ENCODE measurements at regions not wholly inside any gene's neighbourhood (a gene's known extent, or its start where the extent isn't known, plus 50 kb on each side); places are given as distances from the start of the nearest gene placed in this dataset.
A peak's percentile ranks its signal among the peaks of the same experiment; 100 is the strongest.

DNA sequence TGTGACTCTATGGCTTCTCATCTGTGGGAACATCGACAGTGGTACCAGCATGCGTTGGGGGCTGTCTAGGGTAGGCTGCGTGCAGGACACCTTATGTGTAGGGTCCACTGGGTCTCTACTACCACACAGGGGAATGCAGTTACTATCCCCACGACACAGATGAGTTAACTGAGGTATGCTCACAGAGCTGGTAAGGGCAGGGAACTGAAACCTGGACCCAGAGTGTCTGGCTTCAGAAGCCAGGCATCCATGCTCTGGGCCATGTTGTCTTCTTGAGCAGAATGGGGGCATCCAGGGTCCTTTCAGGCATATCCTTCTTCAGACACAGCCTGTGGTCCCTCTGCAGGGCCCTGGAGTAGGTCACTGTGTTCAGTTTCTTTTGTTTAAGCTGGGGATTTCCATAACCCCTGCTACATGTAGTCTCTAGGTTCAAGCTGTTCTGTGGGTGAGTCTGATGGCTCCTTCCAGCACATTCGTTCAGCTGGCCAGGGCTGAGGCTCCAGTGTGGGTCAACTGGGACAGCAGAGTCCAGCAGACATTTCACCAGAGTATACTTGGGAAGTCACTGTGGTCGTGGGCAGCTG, 148.8 kb downstream of the GADD45G start:
- WGBS, 2 donors: 85 to 94% methylated on average over 6 of the region's 6 CpGs
- no peak overlapping the region for H3K27ac ChIP-seq (ENCODE audit: low read depth in 1 of 2, low read length in 1 of 2)
- H3K36me3 ChIP-seq (ENCODE audit: control insufficient read depth in 4 of 4, insufficient read depth in 4 of 4, low read length in 4 of 4): no peaks in the 10 kb centered on the region
- H3K27me3 ChIP-seq (ENCODE audit: control insufficient read depth in 3 of 3, insufficient read depth in 3 of 3, low read length in 2 of 3): no peaks in the 10 kb centered on the region
- DNase-seq (no peak), ATAC-seq (ENCODE audit: insufficient read depth, low FRiP score) (no peak)
- no peak overlapping the region for H3K4me3 ChIP-seq
- TF ChIP-seq, protein P1, sequence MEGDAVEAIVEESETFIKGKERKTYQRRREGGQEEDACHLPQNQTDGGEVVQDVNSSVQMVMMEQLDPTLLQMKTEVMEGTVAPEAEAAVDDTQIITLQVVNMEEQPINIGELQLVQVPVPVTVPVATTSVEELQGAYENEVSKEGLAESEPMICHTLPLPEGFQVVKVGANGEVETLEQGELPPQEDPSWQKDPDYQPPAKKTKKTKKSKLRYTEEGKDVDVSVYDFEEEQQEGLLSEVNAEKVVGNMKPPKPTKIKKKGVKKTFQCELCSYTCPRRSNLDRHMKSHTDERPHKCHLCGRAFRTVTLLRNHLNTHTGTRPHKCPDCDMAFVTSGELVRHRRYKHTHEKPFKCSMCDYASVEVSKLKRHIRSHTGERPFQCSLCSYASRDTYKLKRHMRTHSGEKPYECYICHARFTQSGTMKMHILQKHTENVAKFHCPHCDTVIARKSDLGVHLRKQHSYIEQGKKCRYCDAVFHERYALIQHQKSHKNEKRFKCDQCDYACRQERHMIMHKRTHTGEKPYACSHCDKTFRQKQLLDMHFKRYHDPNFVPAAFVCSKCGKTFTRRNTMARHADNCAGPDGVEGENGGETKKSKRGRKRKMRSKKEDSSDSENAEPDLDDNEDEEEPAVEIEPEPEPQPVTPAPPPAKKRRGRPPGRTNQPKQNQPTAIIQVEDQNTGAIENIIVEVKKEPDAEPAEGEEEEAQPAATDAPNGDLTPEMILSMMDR (IDR thresholded peaks at IDR 0.05; ENCODE audit: control extremely low read depth, extremely low read depth): no peak
- no peak overlapping the region for H3K9ac ChIP-seq (ENCODE audit: insufficient read depth in 1 of 2, low read length in 2 of 2)
- H3K4me1 ChIP-seq (ENCODE audit: control insufficient read depth in 5 of 5, insufficient read depth in 5 of 5, low read length in 5 of 5): peaks cover 0 to 48% (median 16%) of the 10 kb centered on the region in 5 donors
- H3K9me3 ChIP-seq (ENCODE audit: control insufficient read depth in 4 of 4, insufficient read depth in 3 of 4, low read length in 3 of 4): no peaks in the 10 kb centered on the region

DNA sequence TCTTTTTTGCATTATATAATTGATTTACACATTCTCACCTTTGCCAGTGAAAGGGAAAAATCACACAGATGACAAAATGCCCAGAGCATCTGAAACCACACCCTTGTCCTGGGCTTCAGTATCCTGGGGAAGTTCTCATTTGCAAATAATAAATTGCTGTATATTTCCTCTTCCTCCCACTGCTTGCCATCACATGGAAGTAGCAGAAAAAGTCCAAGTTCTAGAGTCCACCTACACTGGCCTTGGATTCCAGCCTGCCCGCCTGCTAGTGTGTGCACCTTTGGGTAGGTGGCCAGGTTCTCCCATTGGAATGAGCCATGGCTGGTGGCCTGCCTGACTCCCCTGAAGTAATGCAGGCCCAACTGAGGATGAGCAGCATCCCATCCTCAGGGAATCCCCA, 149.4 kb downstream of the GADD45G start:
- H3K27me3 ChIP-seq (ENCODE audit: control insufficient read depth in 3 of 3, insufficient read depth in 3 of 3, low read length in 2 of 3): no peaks in the 10 kb centered on the region
- ATAC-seq (ENCODE audit: insufficient read depth, low FRiP score) (no peak), DNase-seq (no peak)
- no peak overlapping the region for H3K27ac ChIP-seq (ENCODE audit: low read depth in 1 of 2, low read length in 1 of 2)
- H3K36me3 ChIP-seq (ENCODE audit: control insufficient read depth in 4 of 4, insufficient read depth in 4 of 4, low read length in 4 of 4): no peaks in the 10 kb centered on the region
- no peaks in the 10 kb centered on the region for H3K9me3 ChIP-seq (ENCODE audit: control insufficient read depth in 4 of 4, insufficient read depth in 3 of 4, low read length in 3 of 4)
- TF ChIP-seq, protein P1 (IDR thresholded peaks at IDR 0.05; ENCODE audit: control extremely low read depth, extremely low read depth): no peak
- H3K4me1 ChIP-seq (ENCODE audit: control insufficient read depth in 5 of 5, insufficient read depth in 5 of 5, low read length in 5 of 5): peaks cover 0 to 42% (median 12%) of the 10 kb centered on the region in 5 donors
- WGBS, 2 donors: 94 to 98% methylated on average over 1 of the region's 1 CpG
- no peak overlapping the region for H3K9ac ChIP-seq (ENCODE audit: insufficient read depth in 1 of 2, low read length in 2 of 2)
- no peak overlapping the region for H3K4me3 ChIP-seq

DNA sequence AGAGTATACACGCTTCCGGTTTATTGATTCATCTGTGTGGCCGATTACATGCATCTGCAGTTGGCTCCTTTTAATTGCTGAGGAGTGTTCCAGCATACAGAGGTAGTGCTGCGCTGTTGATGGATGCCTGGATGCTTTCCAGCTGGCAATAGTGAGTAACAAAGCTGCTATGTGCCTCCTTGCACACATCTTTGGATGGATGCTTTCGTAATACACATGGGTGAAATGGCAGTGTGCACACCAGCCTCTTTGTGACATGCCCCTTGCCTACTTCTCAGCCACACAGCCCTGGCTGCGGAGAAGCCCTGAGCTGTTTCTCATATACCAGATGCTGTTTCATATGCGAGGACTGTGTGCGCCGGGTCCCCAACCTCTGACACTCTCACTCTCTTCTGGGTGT, 151.0 kb downstream of the GADD45G start:
- ATAC-seq (ENCODE audit: insufficient read depth, low FRiP score): no peak

More for the DNA sequence above, 151.0 kb downstream of the GADD45G start:
- Histone ChIP-seq H3K9me3 (ENCODE audit: control insufficient read depth in 4 of 4, insufficient read depth in 3 of 4, low read length in 3 of 4) (no peaks in the 10 kb centered on the region), H3K4me3 (no peak overlapping the region), H3K9ac (ENCODE audit: insufficient read depth in 1 of 2, low read length in 2 of 2) (no peak overlapping the region), H3K27me3 (ENCODE audit: control insufficient read depth in 3 of 3, insufficient read depth in 3 of 3, low read length in 2 of 3) (no peaks in the 10 kb centered on the region), H3K4me1 (ENCODE audit: control insufficient read depth in 5 of 5, insufficient read depth in 5 of 5, low read length in 5 of 5) (peaks cover 0 to 26% (median 3%) of the 10 kb centered on the region in 5 donors), H3K27ac (ENCODE audit: low read depth in 1 of 2, low read length in 1 of 2) (no peak overlapping the region), H3K36me3 (ENCODE audit: control insufficient read depth in 4 of 4, insufficient read depth in 4 of 4, low read length in 4 of 4) (no peaks in the 10 kb centered on the region)
- peak in 2 of 3 donors; percentile 56 to 69 for DNase-seq
- WGBS, 2 donors: 72 to 79% methylated on average over 9 of the region's 9 CpGs
- TF ChIP-seq, protein P1 (IDR thresholded peaks at IDR 0.05; ENCODE audit: control extremely low read depth, extremely low read depth): no peak
